Adrenal gland (tissue), 5 donors: ENCODE measurements at regions not wholly inside any gene's neighbourhood (a gene's known extent, or its start where the extent isn't known, plus 50 kb on each side); places are given as distances from the start of the nearest gene placed in this dataset.

ENCODE experiments used
- CTCF ChIP-seq, 6 experiments: fragments of 450-650 bp in 4 of 6; fragments of 200-600 bp in 2 of 6; sonication (generic) in 1 of 6; IDR thresholded peaks; 1 replicate in 5 of 6; 2 replicates in 1 of 6; pipeline versions ENCODE4 v1.5.1 to v1.8.0; 2016 to 2021; ENCODE audit warnings: antibody characterized with exemption in 6 of 6, mild to moderate bottlenecking in 2 of 6, moderate library complexity in 1 of 6
- POLR2A ChIP-seq, 2 donors: fragments of 450-650 bp; IDR thresholded peaks; one replicate each; pipeline ENCODE4 v1.6.1; 2017; ENCODE audit warnings: antibody characterized with exemption in 2 of 2, mild to moderate bottlenecking in 2 of 2, moderate library complexity in 1 of 2
- donor health status: DM: no; HTN: no; CAD: no.

- TF ChIP-seq CTCF (IDR thresholded peaks at IDR 0.05) (no peak), POLR2A (IDR thresholded peaks at IDR 0.05) (no peak)
Observed at GRCh38 chrX:131789664-131790063, 233.4 kb upstream of the STK26 start.
